KMS-11 (cell line): ENCODE measurements at regions not wholly inside any gene's neighbourhood (a gene's known extent, or its start where the extent isn't known, plus 50 kb on each side); places are given as distances from the start of the nearest gene placed in this dataset.

Experiments used
- H2AFZ ChIP-seq: fragments of 200-600 bp; sonication (generic); 2 replicates; pipeline ENCODE4 v1.6.1; 2016; ENCODE audit warnings: antibody characterized with exemption, mixed run types, low read depth
- H3K27ac ChIP-seq: fragments of 200-600 bp; sonication (generic); 2 replicates; pipeline ENCODE4 v1.6.1; 2016; ENCODE audit warnings: mild to moderate bottlenecking, mixed run types
- H3K27me3 ChIP-seq: fragments of 200-600 bp; sonication (generic); 2 replicates; pipeline ENCODE4 v1.6.1; 2017; ENCODE audit warnings: mild to moderate bottlenecking, low read depth, mixed run types, moderate library complexity; ENCODE audit not compliant: insufficient read depth
- H3K36me3 ChIP-seq: fragments of 200-600 bp; sonication (generic); 2 replicates; pipeline ENCODE4 v1.6.1; 2017; ENCODE audit warnings: mild to moderate bottlenecking, mixed run types; ENCODE audit not compliant: insufficient read depth
- H3K4me1 ChIP-seq: fragments of 200-600 bp; sonication (generic); 2 replicates; pipeline ENCODE4 v1.6.1; 2016; ENCODE audit warnings: mild to moderate bottlenecking, low read depth, mixed run types; ENCODE audit not compliant: poor library complexity, severe bottlenecking
- H3K4me2 ChIP-seq: fragments of 200-600 bp; sonication (generic); 2 replicates; pipeline ENCODE4 v1.7.0; 2016; ENCODE audit warnings: mild to moderate bottlenecking, mixed run types
- H3K4me3 ChIP-seq: fragments of 200-600 bp; sonication (generic); IDR thresholded peaks from 2 replicates; pipeline ENCODE4 v1.6.1; 2017; ENCODE audit warnings: low read depth, low read length, mixed read lengths; ENCODE audit not compliant: insufficient read depth
- H3K79me2 ChIP-seq: fragments of 200-600 bp; sonication (generic); 2 replicates; pipeline ENCODE4 v1.6.1; 2016; ENCODE audit warnings: low read depth, mixed run types; ENCODE audit not compliant: insufficient read depth
- H3K9ac ChIP-seq: fragments of 200-600 bp; sonication (generic); 2 replicates; pipeline ENCODE4 v1.6.1; 2016; ENCODE audit warnings: mild to moderate bottlenecking, mixed run types
- H4K20me1 ChIP-seq: fragments of 200-600 bp; sonication (generic); 2 replicates; pipeline ENCODE4 v1.6.1; 2016; ENCODE audit warnings: mild to moderate bottlenecking, mixed run types; ENCODE audit not compliant: insufficient read depth
- CTCF ChIP-seq: fragments of 200-600 bp; sonication (generic); conservative IDR thresholded peaks from 2 replicates; pipeline ENCODE4 v1.6.1; 2017; ENCODE audit warnings: low read depth, mild to moderate bottlenecking, antibody characterized with exemption, low read length, moderate library complexity, mixed read lengths

- H3K36me3 ChIP-seq, result no peaks in the 10 kb centered on the region
- no peaks in the 10 kb centered on the region for H4K20me1 ChIP-seq
- H3K4me1 ChIP-seq, result no peaks in the 10 kb centered on the region
- TF ChIP-seq CTCF, result no peak
- H3K9ac ChIP-seq, result no peak overlapping the region
- H2AFZ ChIP-seq, result no peak overlapping the region
- no peaks in the 10 kb centered on the region for H3K79me2 ChIP-seq
- no peak overlapping the region for H3K27ac ChIP-seq
- H3K4me3 ChIP-seq, result no peak overlapping the region
- no peak overlapping the region for H3K4me2 ChIP-seq
- H3K27me3 ChIP-seq, result no peaks in the 10 kb centered on the region
Measured at GRCh38 chr4:128366212-128366611, 78.6 kb upstream of the PGRMC2 start.

- no peak overlapping the region for H3K4me3 ChIP-seq
- H3K9ac ChIP-seq, result no peak overlapping the region
- H3K4me1 ChIP-seq, result no peaks in the 10 kb centered on the region
- no peaks in the 10 kb centered on the region for H4K20me1 ChIP-seq
- H3K27me3 ChIP-seq, result no peaks in the 10 kb centered on the region
- no peak overlapping the region for H2AFZ ChIP-seq
- H3K36me3 ChIP-seq, result no peaks in the 10 kb centered on the region
- H3K79me2 ChIP-seq, result no peaks in the 10 kb centered on the region
- TF ChIP-seq CTCF, result no peak
- H3K27ac ChIP-seq, result no peak overlapping the region
- H3K4me2 ChIP-seq, result no peak overlapping the region
Measured at GRCh38 chr4:128364565-128364964, 77.0 kb upstream of the PGRMC2 start.

GRCh38 chr4:128363966-128364365, 76.4 kb upstream of the PGRMC2 start:
- TF ChIP-seq CTCF, result no peak
- no peak overlapping the region for H3K27ac ChIP-seq
- no peaks in the 10 kb centered on the region for H3K27me3 ChIP-seq
- no peaks in the 10 kb centered on the region for H3K79me2 ChIP-seq
- H3K4me3 ChIP-seq, result no peak overlapping the region
- H4K20me1 ChIP-seq, result no peaks in the 10 kb centered on the region
- H3K4me2 ChIP-seq, result no peak overlapping the region
- no peaks in the 10 kb centered on the region for H3K36me3 ChIP-seq
- H2AFZ ChIP-seq, result no peak overlapping the region
- no peaks in the 10 kb centered on the region for H3K4me1 ChIP-seq
- no peak overlapping the region for H3K9ac ChIP-seq

GRCh38 chr4:128362760-128363159, 75.1 kb upstream of the PGRMC2 start:
- H3K79me2 ChIP-seq, result no peaks in the 10 kb centered on the region
- H3K27me3 ChIP-seq, result no peaks in the 10 kb centered on the region
- H3K4me3 ChIP-seq, result no peak overlapping the region
- no peak overlapping the region for H2AFZ ChIP-seq
- H4K20me1 ChIP-seq, result no peaks in the 10 kb centered on the region
- H3K36me3 ChIP-seq, result no peaks in the 10 kb centered on the region
- no peak overlapping the region for H3K4me2 ChIP-seq
- no peak for TF ChIP-seq CTCF
- no peak overlapping the region for H3K27ac ChIP-seq
- no peak overlapping the region for H3K9ac ChIP-seq
- no peaks in the 10 kb centered on the region for H3K4me1 ChIP-seq

GRCh38 chr4:128359422-128359821, 71.8 kb upstream of the PGRMC2 start:
- H3K4me3 ChIP-seq, result no peak overlapping the region
- no peak for TF ChIP-seq CTCF
- H3K36me3 ChIP-seq, result no peaks in the 10 kb centered on the region
- no peaks in the 10 kb centered on the region for H4K20me1 ChIP-seq
- no peak overlapping the region for H3K4me2 ChIP-seq
- no peak overlapping the region for H3K9ac ChIP-seq
- no peaks in the 10 kb centered on the region for H3K79me2 ChIP-seq
- H3K27ac ChIP-seq, result no peak overlapping the region
- H3K27me3 ChIP-seq, result no peaks in the 10 kb centered on the region
- no peaks in the 10 kb centered on the region for H3K4me1 ChIP-seq
- no peak overlapping the region for H2AFZ ChIP-seq
